Stimulated activated CD4-positive, alpha-beta T cell treated with anti-CD3 and anti-CD28 coated beads, TNF-alpha, amount 100 ng/mL, for 48 hours (primary cell): ENCODE measurements at regions not wholly inside any gene's neighbourhood (a gene's known extent, or its start where the extent isn't known, plus 50 kb on each side); places are given as distances from the start of the nearest gene placed in this dataset.

Experiments used
- DNase-seq, 3 donors: peaks; one replicate each; pipeline ENCODE4 v3.0.0-alpha.2; 2020; ENCODE audit warnings: low read depth in 3 of 3

DNA sequence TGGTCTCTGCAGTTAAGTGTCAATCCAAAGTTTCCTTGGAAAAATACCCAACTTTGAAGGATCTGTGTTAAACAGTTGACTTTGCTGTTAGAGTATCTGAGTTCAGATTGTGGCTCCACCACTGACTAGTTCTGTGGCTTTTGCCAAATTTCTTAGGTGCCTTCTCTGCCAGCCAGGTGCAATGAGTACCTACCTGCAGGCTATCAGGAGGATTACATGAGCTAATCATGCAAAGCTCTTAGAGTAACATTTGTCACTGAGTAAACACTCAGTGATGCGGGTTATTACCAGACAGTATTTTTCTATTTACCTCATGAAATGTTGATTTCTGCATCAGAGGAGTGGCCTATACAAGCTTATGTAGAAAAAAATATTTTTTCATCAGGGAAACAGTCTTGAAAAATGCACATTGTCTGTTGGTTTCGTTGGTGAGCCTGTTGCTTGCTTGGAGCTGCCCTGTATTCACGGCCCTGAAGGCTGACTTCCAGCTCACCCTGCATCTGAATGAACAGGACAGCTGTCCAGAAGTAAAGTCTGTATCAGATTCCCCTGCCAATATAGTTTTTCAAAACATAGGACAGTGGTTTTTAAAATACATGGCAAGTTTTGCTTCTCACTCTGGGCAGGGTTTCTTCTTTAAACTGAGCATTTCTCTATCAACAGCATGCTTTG lies 235.1 kb downstream of the CDCA7 start:
- no peak for DNase-seq

- no peak for DNase-seq
These were observed 235.7 kb downstream of the CDCA7 start for GRCh38 chr2:173590276-173590861.

DNA sequence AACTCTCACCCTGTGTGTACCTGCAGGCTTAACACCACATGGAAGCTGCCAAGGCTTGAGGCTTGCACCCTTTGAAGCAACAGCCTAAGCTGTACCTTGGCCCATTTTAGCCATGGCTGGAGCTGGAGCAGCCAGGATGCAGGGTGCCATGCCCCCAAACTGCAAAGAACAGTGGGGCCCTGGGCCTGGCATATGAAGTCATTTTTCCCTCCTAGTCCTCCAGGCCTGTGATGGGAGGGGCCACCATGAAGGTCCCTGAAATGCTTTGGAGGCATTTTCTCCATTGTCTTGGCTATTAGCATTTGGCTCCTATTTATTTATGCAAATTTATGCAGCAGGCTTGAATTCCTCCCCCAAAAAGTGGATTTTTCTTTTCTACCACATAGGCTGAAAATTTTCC lies 238.4 kb downstream of the CDCA7 start:
- no peak for DNase-seq

DNA sequence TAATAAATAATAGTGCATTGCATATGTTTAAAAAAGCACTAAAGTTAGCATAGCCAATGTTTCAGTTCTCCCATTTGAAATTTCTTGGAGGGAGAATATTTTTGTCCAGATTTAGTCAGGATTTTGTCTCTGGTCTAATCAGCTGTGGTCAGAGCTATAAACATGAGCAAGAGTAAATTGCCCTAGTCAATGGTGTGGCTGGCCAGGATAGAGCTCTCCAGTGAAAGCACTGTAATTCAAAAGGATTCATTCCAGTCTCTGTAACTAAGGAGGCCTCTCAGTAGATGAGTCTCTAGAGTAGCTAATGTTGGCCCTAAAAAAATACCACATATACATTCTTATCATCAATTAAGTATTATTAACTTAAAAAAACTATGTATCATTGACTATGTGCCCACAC lies 241.6 kb downstream of the CDCA7 start:
- DNase-seq: no peak

- no peak for DNase-seq
These were observed 243.9 kb downstream of the CDCA7 start for GRCh38 chr2:173598525-173598924.

GRCh38 chr2:173599821-173600359 lies 245.2 kb downstream of the CDCA7 start:
- DNase-seq: no peak

DNA sequence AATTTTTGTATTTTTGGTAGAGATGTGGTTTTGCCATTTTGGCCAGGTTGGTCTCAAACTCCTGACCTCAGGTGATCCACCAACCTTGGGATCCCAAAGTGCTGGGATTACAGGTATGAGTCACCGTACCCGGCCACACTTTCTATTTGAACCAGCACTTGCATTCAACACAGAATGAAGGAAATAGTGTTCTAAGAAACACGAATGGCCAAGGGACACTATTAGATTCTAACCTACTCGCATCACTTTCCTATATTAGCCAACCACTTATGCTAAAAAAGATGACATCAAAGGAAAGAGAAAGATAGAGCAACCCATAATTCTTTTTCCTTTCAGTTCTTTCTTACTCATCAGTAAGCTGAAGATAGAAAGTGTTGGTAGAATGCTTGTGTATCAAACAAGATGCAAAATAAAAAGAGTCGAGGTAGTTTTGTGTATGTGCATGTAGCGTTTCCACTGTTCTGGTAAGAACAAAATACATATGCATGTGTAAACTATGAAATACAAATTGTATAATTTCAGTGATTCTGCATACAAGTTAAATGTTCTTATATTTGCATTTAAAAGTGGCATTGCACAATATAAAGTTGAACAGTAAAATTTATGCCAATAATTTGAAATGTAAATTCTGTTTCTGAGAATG lies 247.6 kb downstream of the CDCA7 start:
- no peak for DNase-seq

- DNase-seq: no peak
These were observed 251.3 kb downstream of the CDCA7 start for GRCh38 chr2:173605994-173606393.

- no peak for DNase-seq
These were observed 252.1 kb downstream of the CDCA7 start for GRCh38 chr2:173606619-173607248.

DNA sequence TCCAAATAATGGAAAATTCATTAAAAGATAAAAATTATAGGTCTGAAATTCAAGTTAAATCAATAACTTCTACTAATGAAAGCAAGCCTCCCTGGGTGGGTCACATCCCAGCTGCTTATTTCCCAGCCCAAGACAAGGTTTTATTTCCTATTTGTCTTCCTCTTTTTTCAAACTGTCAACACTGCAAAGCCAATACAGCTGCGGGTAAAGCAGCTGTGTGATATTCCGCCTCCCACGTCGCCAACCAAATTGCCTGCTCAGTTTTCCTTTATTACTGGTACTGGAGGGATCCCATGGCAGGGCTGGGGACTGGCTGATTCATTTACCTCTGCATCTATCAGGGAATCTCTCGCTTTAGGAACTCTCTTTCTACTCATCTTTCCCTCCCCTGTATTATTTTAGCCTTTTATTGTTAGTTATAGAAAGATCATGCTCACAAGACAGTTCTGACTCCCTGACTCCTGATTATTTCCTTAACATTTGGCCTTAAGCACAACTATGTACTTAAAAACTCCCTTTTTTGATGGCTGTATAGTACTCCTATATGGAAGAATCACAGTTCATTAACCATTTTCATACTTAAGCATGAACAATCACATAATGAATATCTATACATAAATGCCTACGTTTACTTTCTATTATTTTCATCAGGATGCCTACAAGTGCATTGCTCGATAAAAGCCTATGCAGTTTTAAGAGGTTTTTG lies 253.1 kb downstream of the CDCA7 start:
- DNase-seq: no peak

- no peak for DNase-seq
These were observed 256.4 kb downstream of the CDCA7 start for GRCh38 chr2:173611121-173611520.

GRCh38 chr2:173612354-173612753 lies 257.7 kb downstream of the CDCA7 start:
- no peak for DNase-seq

DNA sequence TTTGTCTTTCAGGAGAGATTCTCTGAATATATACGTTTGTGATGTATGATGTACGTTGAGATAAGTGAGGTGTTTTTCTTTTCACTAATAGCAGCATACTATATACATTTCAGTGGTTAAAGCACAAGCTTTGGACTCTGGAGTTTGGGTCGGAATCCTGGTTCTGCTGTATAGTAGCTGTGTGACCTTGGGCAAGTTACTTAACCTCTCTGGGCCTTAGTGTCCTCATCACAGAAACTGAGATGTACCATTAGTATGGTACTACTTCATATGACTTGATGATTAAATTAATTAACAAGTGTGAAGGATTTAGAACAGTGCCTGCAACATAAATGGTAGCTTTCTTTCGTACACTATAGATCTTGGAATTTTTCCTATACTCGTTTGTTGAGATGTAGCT lies 258.7 kb downstream of the CDCA7 start:
- DNase-seq: no peak

DNA sequence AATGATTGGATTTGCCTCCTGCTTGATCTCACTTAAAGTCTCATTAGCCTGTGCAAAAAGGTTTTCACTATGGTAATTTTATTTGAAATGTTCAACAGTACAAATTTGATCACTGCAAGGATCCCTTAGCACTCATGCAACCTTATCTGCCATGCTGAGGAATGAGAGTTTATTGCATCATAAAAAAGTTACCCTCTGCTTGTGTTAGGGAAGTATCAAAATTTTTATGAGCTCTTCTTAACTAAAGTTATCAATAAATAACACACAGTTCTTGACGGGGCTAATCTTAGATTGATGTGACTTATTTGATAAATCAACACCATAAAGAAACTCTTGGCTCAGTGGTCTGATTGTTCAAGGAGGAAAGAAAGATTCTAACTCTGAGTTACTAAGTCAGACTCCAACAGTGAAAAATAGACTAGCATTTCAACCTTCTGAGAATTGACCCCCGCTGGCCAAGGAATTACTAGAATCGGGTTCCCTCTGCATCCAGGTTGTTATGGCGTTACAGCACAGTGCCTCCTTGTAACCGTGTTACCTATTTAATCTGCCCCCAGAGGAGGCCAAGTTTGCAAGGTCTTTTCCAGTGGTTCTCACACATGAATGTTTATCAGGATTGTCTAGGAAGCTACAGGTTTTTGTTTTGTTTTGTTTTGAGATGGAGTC lies 259.7 kb downstream of the CDCA7 start:
- no peak for DNase-seq

DNA sequence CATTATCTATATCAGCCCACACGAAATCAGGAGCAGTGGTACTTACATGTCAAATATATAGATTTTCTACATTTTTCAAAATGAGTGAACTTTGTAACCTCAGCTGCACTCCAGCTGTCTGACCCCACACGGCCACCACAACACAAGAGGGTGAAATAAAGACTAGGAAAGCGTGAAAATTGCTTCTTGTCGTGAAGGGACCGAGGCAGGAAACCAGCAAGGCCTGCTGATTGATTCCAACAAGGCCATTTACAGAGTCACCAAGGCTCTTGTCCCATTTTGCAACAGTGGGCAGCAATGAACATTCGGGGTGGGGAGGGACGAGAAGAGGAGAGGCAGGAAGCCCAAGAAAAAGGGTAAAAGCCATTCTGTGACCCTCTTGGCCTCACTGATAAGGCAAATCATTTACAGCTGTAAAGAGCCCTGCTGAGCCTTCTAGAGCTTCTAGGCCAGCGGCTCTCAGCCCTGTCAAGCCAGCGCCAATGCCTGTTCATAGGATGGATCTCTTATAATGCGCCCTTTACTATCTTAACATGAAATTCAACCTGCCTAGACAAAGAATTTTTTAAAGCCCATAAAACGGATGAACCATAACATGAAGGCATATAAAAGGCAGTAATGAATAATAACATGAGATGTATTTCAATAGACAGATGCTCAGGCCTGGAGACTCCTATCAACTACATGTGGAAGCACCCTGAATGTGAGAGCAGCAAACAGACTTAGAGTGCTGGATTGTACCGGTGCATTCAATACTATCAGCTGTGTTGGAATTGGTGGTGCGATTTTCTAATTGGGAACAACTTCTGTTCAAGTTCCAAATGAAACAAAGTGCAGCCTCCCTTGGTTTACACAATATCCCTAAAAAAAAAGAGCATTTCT lies 269.0 kb downstream of the CDCA7 start:
- DNase-seq: no peak

GRCh38 chr2:173625315-173625714 lies 270.6 kb downstream of the CDCA7 start:
- DNase-seq: no peak

GRCh38 chr2:173629076-173629475 lies 274.4 kb downstream of the CDCA7 start:
- no peak for DNase-seq

GRCh38 chr2:173630425-173631126 lies 275.9 kb downstream of the CDCA7 start:
- no peak for DNase-seq

DNA sequence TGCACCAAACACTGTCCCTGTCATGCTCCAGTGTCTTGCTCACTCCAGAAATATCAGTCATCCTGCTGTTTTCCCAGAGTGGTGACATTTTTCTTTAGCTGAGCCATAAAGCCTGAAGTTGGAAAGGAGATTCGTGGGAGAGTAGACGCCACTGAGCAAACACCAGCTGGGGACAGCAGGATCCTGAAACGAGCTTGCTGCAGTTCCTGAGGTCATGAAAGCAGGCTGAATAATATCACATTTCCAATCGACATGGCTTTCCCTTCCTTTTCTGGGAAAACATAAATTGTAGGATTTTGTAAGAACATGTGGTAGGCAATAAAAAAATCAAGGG lies 276.4 kb downstream of the CDCA7 start:
- DNase-seq: no peak

GRCh38 chr2:173644146-173644545 lies 289.5 kb downstream of the CDCA7 start:
- no peak for DNase-seq
